ENCODE measurements at regions not wholly inside any gene's neighbourhood (a gene's known extent, or its start where the extent isn't known, plus 50 kb on each side); places are given as distances from the start of the nearest gene placed in this dataset.

GRCh38 chr6:51511081-51511480 lies 576.3 kb downstream of the PKHD1 start:
- no peak for DNase-seq (ENCODE audit: low read depth)
- no peaks in the 10 kb centered on the region for H3K36me3 ChIP-seq (ENCODE audit: control insufficient read depth, insufficient read depth, low read length)
- TF ChIP-seq CTCF (IDR thresholded peaks at IDR 0.05; ENCODE audit: insufficient read depth, low read depth, low read length): no peak
- CTCF ChIA-PET: no interaction called here
- no peak overlapping the region for H3K4me3 ChIP-seq (ENCODE audit: low read depth, low read length)
- no peaks in the 10 kb centered on the region for H3K27me3 ChIP-seq (ENCODE audit: control insufficient read depth, insufficient read depth, low read length)
- POLR2A ChIA-PET: no interaction called here

GRCh38 chr6:51513891-51514747 lies 573.3 kb downstream of the PKHD1 start:
- Histone ChIP-seq H3K36me3 (ENCODE audit: control insufficient read depth, insufficient read depth, low read length) (no peaks in the 10 kb centered on the region), H3K27me3 (ENCODE audit: control insufficient read depth, insufficient read depth, low read length) (no peaks in the 10 kb centered on the region), H3K4me3 (ENCODE audit: low read depth, low read length) (no peak overlapping the region)
- no peak for DNase-seq (ENCODE audit: low read depth)
- no peak for TF ChIP-seq CTCF (IDR thresholded peaks at IDR 0.05; ENCODE audit: insufficient read depth, low read depth, low read length)
- ChIA-PET POLR2A (no interaction called here), CTCF (no interaction called here)

GRCh38 chr6:51514748-51515402 lies 572.5 kb downstream of the PKHD1 start:
- ChIA-PET POLR2A (no interaction called here), CTCF (no interaction called here)
- Histone ChIP-seq H3K27me3 (ENCODE audit: control insufficient read depth, insufficient read depth, low read length) (no peaks in the 10 kb centered on the region), H3K36me3 (ENCODE audit: control insufficient read depth, insufficient read depth, low read length) (no peaks in the 10 kb centered on the region), H3K4me3 (ENCODE audit: low read depth, low read length) (no peak overlapping the region)
- DNase-seq (ENCODE audit: low read depth): no peak
- no peak for TF ChIP-seq CTCF (IDR thresholded peaks at IDR 0.05; ENCODE audit: insufficient read depth, low read depth, low read length)

GRCh38 chr6:51526049-51526448 lies 561.4 kb downstream of the PKHD1 start:
- H3K4me3 ChIP-seq (ENCODE audit: low read depth, low read length): no peak overlapping the region
- no peaks in the 10 kb centered on the region for H3K27me3 ChIP-seq (ENCODE audit: control insufficient read depth, insufficient read depth, low read length)
- ChIA-PET CTCF (no interaction called here), POLR2A (no interaction called here)
- no peaks in the 10 kb centered on the region for H3K36me3 ChIP-seq (ENCODE audit: control insufficient read depth, insufficient read depth, low read length)
- DNase-seq (ENCODE audit: low read depth): no peak
- TF ChIP-seq CTCF (IDR thresholded peaks at IDR 0.05; ENCODE audit: insufficient read depth, low read depth, low read length): no peak

- TF ChIP-seq CTCF (IDR thresholded peaks at IDR 0.05; ENCODE audit: insufficient read depth, low read depth, low read length): no peak
- Histone ChIP-seq H3K36me3 (ENCODE audit: control insufficient read depth, insufficient read depth, low read length) (no peaks in the 10 kb centered on the region), H3K4me3 (ENCODE audit: low read depth, low read length) (no peak overlapping the region), H3K27me3 (ENCODE audit: control insufficient read depth, insufficient read depth, low read length) (no peaks in the 10 kb centered on the region)
- ChIA-PET POLR2A (no interaction called here), CTCF (no interaction called here)
- DNase-seq (ENCODE audit: low read depth): no peak
Measured at GRCh38 chr6:51526922-51527321, 560.5 kb downstream of the PKHD1 start.

Measured in BJ (cell line).